ENCODE measurements at regions not wholly inside any gene's neighbourhood (a gene's known extent, or its start where the extent isn't known, plus 50 kb on each side); places are given as distances from the start of the nearest gene placed in this dataset.
A peak's percentile ranks its signal among the peaks of the same experiment; 100 is the strongest.

DNA sequence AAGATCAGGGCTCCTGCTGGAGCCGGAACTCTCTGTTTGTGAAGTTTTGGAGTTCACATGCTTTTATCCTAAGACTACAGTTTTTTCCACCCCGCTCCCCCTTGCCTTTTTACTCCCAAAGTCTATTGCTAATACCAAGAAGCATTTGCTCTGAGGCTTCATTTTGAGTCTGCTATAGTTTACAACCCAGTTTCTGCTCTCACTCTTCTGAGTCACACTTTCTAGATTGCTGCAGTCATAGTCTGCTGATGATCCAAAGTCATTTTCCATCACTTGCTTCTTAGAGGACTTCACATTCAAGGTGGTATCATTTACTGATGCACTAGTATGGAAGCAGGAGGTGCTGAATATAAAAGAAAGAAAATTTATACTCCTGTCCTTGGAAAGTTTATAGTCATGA, 937.4 kb downstream of the IGSF11 start:
- no peak overlapping the region for H3K27ac ChIP-seq

DNA sequence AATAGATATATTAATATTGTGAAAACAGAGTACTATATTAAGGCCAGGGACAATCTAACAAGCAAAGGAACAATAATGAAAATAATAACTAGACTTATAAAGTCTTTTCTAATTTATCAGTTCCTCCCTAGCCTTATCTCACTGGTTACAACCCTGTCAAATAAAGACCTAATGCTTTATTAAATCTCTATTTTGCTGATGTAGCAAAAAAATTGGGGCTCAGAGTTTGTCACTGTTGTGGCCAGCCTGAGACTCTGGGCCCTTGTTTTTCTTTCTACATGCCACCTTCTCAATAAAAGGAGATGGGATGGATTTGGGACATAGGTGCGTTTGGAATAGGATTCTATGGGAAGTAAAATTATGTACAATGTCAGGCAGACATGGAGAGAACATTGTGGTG, 937.0 kb downstream of the IGSF11 start:
- H3K9me3 ChIP-seq (replicated peaks), result no peaks in the 10 kb centered on the region
- H3K27me3 ChIP-seq, result no peaks in the 10 kb centered on the region
- H3K27ac ChIP-seq, result no peak overlapping the region
- no peaks in the 10 kb centered on the region for H3K4me1 ChIP-seq
- no peaks in the 10 kb centered on the region for H3K36me3 ChIP-seq
- DNase-seq, result no peak
- no peak overlapping the region for H3K4me3 ChIP-seq

More for the DNA sequence above, 937.4 kb downstream of the IGSF11 start:
- DNase-seq, result no peak
- Histone ChIP-seq H3K36me3 (no peaks in the 10 kb centered on the region), H3K27me3 (no peaks in the 10 kb centered on the region), H3K4me3 (no peak overlapping the region), H3K9me3 (replicated peaks) (no peaks in the 10 kb centered on the region), H3K4me1 (no peaks in the 10 kb centered on the region)

DNA sequence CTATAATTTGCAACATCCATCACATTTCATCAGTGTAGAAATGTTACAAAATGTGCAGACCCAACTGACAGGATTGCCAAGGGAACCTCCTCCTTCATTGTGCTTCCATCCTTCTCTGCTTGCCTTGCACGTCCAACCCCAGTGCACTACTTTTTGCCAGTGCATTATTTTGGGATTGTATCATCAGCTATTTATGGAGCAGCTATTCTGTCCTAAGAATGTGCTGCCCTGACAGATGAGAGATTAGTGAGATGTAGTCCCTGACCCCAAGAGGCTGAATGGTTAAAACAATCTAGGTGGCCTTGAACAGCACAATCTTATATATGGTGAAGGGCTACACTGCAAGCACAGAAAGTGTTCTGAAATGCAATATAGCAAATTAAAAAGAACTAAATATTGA, 935.8 kb downstream of the IGSF11 start:
- Histone ChIP-seq H3K36me3 (no peaks in the 10 kb centered on the region), H3K27me3 (no peaks in the 10 kb centered on the region), H3K9me3 (replicated peaks) (no peaks in the 10 kb centered on the region)

DNA sequence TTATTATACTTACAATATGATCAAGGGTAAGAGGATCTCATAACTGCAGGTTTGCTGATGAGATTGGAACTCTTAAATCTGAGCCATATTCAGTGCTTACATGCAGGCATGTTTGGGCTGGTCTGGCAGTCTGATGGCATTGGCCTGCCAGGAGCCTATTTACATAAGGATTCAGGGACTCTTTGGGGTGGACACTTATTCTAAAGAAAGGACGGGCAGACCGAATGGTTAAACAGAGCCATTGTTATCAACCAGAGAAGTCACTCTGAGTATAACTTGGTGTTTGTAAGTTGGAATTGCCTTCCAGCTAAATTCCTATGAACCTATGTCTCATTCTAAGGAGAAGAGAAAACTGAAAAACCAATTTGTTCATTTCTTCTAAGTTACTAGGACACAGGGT, 932.8 kb downstream of the IGSF11 start:
- no peaks in the 10 kb centered on the region for H3K9me3 ChIP-seq (replicated peaks)
- no peak overlapping the region for H3K27ac ChIP-seq
- no peaks in the 10 kb centered on the region for H3K27me3 ChIP-seq
- DNase-seq, result no peak
- no peak overlapping the region for H3K4me3 ChIP-seq
- peaks cover 4% of the 10 kb centered on the region; the same call in 1 of the 2 replicates for H3K4me1 ChIP-seq
- no peaks in the 10 kb centered on the region for H3K36me3 ChIP-seq

More for the DNA sequence above, 935.8 kb downstream of the IGSF11 start:
- Histone ChIP-seq H3K4me3 (no peak overlapping the region), H3K27ac (no peak overlapping the region), H3K4me1 (peaks cover 4% of the 10 kb centered on the region; the same call in 1 of the 2 replicates)
- no peak for DNase-seq

DNA sequence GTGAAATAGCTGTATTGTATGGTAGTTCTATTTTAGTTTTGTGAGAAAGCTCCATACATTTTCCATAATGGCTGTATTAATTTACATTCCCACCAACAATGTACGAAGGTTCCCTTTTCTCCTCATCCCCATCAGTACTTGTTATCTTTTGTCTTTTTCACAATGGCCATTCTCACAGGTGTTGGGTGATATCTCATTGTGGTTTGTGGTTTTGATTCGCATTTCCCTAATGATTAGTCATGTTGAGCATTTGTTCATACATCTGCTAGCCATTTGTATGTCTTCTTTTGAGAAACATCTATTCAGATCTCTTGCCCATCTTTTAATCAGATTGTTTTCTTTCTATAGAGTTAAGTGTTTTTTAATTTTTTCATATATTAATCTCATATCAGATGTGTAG, 931.9 kb downstream of the IGSF11 start:
- peak in 1 of 2 experiments; percentile 11 for DNase-seq
- peaks cover 4% of the 10 kb centered on the region; the same call in 1 of the 2 replicates for H3K4me1 ChIP-seq

DNA sequence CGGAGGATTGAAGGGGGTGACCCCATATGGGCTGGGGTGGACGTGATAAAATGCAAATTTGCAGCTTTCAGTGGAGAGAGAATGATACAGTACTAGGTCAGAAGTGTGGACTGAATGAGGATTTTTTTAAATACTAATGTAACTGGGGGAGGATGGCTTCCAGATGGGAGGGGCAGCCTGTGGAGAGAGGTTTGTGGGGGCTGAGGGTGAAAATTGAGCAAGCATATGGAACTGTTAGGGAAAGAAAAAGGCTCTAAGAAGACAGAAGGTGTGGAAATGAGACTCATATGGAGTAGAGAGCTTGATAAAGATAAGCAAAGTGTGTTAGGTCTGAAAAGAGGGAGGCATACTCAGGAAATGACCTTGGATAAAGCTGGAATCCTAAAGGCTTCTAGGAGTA, 926.4 kb downstream of the IGSF11 start:
- H3K36me3 ChIP-seq, result no peaks in the 10 kb centered on the region
- H3K27ac ChIP-seq, result no peak overlapping the region
- H3K27me3 ChIP-seq, result no peaks in the 10 kb centered on the region
- DNase-seq, result no peak
- no peak overlapping the region for H3K4me3 ChIP-seq
- H3K9me3 ChIP-seq (replicated peaks), result no peaks in the 10 kb centered on the region
- peaks cover 1% of the 10 kb centered on the region; the same call in 1 of the 2 replicates for H3K4me1 ChIP-seq

More for the DNA sequence above, 931.9 kb downstream of the IGSF11 start:
- Histone ChIP-seq H3K27me3 (no peaks in the 10 kb centered on the region), H3K27ac (no peak overlapping the region; the same call in 1 of the 2 replicates), H3K36me3 (no peaks in the 10 kb centered on the region), H3K4me3 (no peak overlapping the region), H3K9me3 (replicated peaks) (no peaks in the 10 kb centered on the region)

DNA sequence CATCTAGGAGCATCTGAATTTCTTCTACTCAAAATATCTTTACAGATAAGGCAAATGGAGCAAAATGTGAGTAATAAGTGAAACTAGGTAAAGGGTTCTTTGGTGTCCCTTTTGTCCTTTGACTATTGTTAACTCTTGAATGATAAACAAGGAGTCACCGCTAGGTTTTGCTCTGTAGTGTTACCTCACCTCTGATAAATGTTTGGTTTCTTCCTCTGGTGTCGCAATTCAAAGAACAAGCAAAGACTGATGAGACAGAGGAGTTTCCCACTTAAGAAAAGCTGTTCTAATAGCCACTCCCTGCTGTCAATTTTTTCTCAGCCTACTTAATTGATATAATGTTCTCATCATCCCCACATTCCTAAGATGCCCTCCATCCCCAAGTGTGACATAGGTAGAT, 925.9 kb downstream of the IGSF11 start:
- H3K4me1 ChIP-seq, result no peaks in the 10 kb centered on the region
- no peak overlapping the region for H3K4me3 ChIP-seq
- no peak for DNase-seq
- H3K27me3 ChIP-seq, result no peaks in the 10 kb centered on the region
- H3K9me3 ChIP-seq (replicated peaks), result no peaks in the 10 kb centered on the region
- no peak overlapping the region for H3K27ac ChIP-seq
- H3K36me3 ChIP-seq, result no peaks in the 10 kb centered on the region

DNA sequence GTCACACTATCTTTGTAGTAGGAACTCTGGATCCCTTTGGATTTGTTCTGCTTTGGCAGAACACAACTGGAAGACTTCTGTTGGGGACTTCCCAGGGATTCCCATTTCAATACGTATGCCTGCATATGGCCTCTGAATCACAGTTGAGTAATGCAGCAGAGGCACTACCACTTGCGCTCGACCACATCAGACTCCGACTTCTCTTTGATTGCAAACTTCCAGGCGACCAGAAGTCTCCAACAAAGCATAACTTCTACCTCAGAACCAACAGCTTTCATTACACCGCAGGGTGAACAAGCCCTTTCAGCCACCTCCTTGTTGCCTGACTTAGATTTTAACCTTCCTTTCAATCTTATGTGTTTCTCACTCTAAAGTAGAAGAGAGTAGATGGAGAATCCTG, 924.4 kb downstream of the IGSF11 start:
- no peak overlapping the region for H3K4me3 ChIP-seq
- no peaks in the 10 kb centered on the region for H3K27me3 ChIP-seq
- H3K4me1 ChIP-seq, result no peaks in the 10 kb centered on the region
- no peak overlapping the region for H3K27ac ChIP-seq
- peak in 1 of 2 experiments; percentile 4 for DNase-seq
- H3K36me3 ChIP-seq, result no peaks in the 10 kb centered on the region
- H3K9me3 ChIP-seq (replicated peaks), result no peaks in the 10 kb centered on the region

DNA sequence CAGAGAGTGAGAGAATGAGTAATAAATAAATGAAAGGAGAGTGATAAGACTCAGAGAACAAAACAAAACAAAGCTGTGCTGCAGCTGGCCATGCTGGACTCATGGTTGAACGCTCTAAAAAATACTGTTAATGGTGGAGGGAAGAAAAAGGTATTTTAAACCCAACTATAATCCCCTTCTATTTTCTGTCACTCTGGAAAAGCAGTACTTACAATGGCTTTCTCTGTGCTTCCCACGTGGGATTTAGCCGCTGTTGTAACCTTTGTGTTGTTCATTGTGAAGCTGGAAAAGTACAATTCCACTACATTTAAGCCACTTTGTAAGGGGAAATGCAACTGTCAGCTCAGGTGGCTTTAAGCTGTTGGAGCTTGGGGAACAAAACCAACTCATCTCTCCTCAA, 917.7 kb downstream of the IGSF11 start:
- Histone ChIP-seq H3K27me3 (no peaks in the 10 kb centered on the region), H3K9me3 (replicated peaks) (no peaks in the 10 kb centered on the region), H3K27ac (no peak overlapping the region), H3K4me3 (no peak overlapping the region), H3K4me1 (no peaks in the 10 kb centered on the region), H3K36me3 (no peaks in the 10 kb centered on the region)
- DNase-seq, result no peak

DNA sequence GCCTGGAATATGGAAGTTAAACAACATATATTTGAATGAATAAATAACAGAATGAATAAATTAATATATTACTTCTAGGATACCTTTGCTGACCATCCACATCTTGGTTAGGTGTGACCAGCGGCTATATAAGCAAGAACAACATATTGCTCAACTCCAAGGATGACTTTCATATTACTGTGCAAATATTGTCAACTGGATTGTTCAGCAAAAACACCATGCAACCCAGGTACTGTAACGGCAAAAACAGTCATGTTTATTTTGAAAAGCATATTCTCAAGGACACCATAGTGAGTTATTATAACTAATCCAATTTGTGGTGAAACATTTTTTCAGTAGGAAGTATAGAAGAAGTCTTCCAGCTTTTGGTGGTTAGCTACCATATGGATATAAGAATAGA, 907.9 kb downstream of the IGSF11 start:
- no peak overlapping the region for H3K4me3 ChIP-seq
- no peaks in the 10 kb centered on the region for H3K36me3 ChIP-seq
- no peaks in the 10 kb centered on the region for H3K4me1 ChIP-seq
- no peak overlapping the region for H3K27ac ChIP-seq
- no peak for DNase-seq
- no peaks in the 10 kb centered on the region for H3K9me3 ChIP-seq (replicated peaks)
- H3K27me3 ChIP-seq, result no peaks in the 10 kb centered on the region

DNA sequence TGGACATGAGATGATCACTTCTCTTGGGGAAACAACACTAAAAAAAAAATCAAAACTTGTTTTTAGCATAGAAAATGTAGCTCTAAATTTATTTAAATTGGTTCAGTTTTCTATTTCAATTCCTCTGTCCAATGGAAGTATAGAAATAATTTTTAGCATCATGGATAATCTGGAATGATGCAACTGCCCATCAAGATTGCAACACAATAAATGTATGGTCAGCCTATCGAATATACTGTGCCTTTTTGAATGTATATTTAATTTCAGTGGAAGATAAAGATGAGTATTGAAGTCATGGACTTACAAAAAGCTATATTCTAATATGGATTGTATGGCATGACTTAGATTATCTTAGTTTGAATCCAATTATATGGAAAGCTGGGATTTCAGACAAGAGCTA, 906.7 kb downstream of the IGSF11 start:
- no peak for DNase-seq

DNA sequence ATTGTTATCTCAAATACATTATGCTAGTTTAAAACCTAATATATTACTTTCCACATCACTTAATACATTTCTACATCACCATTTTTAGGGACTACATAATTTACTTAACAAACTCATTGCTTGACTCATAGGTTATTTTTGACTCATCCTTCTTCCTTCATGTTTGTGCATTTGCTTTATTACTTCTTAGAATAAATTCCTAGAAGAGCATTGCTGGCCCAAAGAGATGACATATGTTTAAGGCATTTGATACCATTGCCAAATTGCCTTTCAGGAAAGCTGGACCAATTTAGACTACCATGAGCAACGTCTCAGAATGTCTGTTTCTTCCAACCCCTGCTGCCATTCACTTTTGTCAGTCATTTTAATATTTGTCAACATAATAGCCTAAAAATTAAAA, 905.8 kb downstream of the IGSF11 start:
- no peaks in the 10 kb centered on the region for H3K27me3 ChIP-seq
- DNase-seq, result no peak
- no peak overlapping the region for H3K4me3 ChIP-seq
- H3K9me3 ChIP-seq (replicated peaks), result no peaks in the 10 kb centered on the region
- H3K27ac ChIP-seq, result no peak overlapping the region
- no peaks in the 10 kb centered on the region for H3K36me3 ChIP-seq
- no peaks in the 10 kb centered on the region for H3K4me1 ChIP-seq

More for the DNA sequence above, 906.7 kb downstream of the IGSF11 start:
- H3K27ac ChIP-seq, result no peak overlapping the region
- H3K36me3 ChIP-seq, result no peaks in the 10 kb centered on the region
- no peaks in the 10 kb centered on the region for H3K9me3 ChIP-seq (replicated peaks)
- H3K27me3 ChIP-seq, result no peaks in the 10 kb centered on the region
- no peak overlapping the region for H3K4me3 ChIP-seq
- no peaks in the 10 kb centered on the region for H3K4me1 ChIP-seq

DNA sequence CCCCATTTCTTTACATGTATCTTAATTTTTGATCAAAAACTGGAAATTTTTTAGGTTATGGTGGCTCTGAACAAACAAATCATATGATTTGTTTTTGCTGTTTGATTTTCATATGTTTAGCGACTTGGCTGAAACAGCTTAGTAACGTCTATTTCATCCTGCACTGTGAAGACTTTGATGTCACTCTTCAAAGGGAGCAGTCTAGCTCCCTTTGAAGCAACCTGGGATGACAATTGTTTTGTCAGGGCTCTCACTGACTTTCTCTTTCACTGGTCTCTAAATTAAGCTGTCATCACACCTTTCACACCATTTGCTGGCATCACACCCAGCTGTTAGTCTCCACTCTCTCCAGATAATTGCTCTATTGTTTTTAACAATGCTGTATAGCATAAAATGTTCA, 896.9 kb downstream of the IGSF11 start:
- Histone ChIP-seq H3K4me3 (no peak overlapping the region), H3K27me3 (no peaks in the 10 kb centered on the region), H3K36me3 (no peaks in the 10 kb centered on the region), H3K27ac (no peak overlapping the region), H3K4me1 (no peaks in the 10 kb centered on the region), H3K9me3 (replicated peaks) (no peaks in the 10 kb centered on the region)
- DNase-seq, result no peak

DNA sequence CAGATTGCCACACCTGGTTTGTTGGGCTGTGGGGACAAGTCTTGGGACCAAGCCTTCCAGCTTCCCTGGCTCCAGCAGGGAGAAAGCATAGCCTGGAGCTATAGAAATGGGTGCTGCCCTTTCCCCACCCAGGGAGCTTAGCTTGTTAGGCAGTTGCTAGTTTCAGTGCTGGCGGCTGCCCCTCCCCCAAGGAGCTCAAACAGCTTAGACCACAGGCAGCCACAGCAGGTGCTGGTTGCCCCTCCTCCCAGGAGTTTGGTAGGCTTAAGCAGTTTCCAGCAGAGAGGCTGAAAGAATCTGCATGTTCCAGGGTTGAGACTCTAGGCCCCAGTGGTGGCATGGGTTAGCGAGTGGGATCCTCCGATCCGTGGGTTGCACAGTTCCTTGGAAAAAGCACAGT, 889.7 kb downstream of the IGSF11 start:
- Histone ChIP-seq H3K4me1 (no peaks in the 10 kb centered on the region), H3K27ac (no peak overlapping the region), H3K9me3 (replicated peaks) (no peaks in the 10 kb centered on the region), H3K36me3 (no peaks in the 10 kb centered on the region), H3K27me3 (no peaks in the 10 kb centered on the region), H3K4me3 (no peak overlapping the region)
- peak; percentile 42 to 65 for DNase-seq

DNA sequence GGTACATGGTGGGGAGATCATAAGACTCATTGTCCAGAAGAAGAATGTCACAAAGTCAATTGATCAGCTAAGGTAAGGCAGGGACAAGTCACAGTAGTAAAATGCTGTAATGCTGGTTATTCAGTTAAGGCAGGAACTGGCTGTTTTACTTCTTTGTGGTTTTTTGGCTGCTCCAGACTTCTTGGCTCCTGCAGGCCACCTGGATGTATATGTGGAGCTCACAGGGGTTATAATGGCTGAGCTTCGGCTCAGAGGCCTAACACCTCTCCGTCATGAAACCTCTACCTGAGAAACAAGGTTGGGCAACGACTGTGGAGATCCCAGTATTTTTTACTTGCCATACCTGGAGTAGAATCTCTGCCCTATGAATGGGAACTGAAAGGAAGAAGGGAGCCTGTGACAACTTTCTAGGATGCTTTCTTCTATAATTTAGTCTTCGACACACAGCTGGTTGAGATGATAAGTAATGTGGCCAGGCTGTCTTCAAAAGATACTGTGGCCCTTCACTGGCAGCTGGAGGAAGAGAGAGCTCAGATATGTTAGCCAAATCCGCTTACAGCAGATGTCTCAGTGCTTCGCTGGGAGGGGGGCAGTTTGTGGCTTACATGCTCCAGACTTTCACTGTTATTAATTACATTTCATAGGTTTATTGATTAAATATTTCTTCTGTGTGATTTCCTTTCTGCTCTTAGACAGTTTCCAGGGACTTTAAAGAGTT, 887.8 kb downstream of the IGSF11 start:
- H3K27ac ChIP-seq, result no peak overlapping the region
- H3K36me3 ChIP-seq, result no peaks in the 10 kb centered on the region
- H3K4me3 ChIP-seq, result no peak overlapping the region
- H3K4me1 ChIP-seq, result no peaks in the 10 kb centered on the region
- no peaks in the 10 kb centered on the region for H3K27me3 ChIP-seq
- no peak for DNase-seq
- H3K9me3 ChIP-seq (replicated peaks), result no peaks in the 10 kb centered on the region

DNA sequence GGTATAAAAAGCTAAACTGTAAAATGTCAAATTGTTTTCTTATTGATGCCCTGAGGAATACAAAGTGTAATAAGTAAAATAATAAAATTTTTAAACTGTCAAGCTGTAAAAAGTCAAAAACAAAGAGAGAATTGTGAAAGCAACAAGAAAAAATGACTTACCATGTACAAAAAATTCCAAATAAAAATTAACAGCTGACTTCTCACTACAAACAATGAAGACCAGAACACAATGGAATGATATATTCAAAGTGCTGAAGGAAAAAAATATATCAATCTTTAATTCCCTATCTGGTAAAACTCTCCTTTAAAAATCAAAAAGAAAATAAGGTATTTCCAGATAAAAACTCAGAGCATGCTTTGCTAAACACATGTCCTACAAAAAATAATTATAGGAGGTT, 883.5 kb downstream of the IGSF11 start:
- Histone ChIP-seq H3K27ac (no peak overlapping the region), H3K27me3 (no peaks in the 10 kb centered on the region), H3K9me3 (replicated peaks) (no peaks in the 10 kb centered on the region), H3K36me3 (no peaks in the 10 kb centered on the region), H3K4me3 (no peak overlapping the region), H3K4me1 (no peaks in the 10 kb centered on the region)
- DNase-seq, result no peak
